Kidney capillary endothelial cell (primary cell): ENCODE measurements at regions not wholly inside any gene's neighbourhood (a gene's known extent, or its start where the extent isn't known, plus 50 kb on each side); places are given as distances from the start of the nearest gene placed in this dataset.
"Not testable (repeated sequence)": the region's sequence is repeated elsewhere in the genome, so short reads cannot be mapped to it uniquely, and the experiment has no call there.

Experiments used
- DNase-seq: peaks from one replicate; pipeline ENCODE4 v3.0.0-alpha.2; 2018; ENCODE audit warnings: low spot score

GRCh38 chr17:13135506-13135905 lies 117.7 kb upstream of the ELAC2 start:
- DNase-seq: no peak

DNA sequence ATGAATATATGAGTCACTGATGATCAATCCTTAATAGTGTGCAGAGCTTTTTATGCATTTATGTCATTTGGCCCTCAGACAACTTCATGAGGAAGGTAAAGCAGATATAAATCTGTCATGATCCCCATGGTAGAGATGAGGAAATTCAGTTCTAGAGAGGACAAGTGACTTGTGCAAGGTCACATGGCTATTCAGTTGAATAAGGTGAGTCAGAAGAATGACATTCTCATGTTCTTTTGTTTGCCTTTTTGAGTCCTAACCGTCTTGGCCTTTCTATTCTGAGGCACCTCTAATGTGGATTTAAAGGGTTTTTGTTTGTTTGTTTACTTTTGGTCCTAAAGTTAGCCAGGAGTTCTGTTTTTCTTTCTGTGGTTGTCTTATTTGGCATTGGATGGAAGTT lies 116.2 kb upstream of the ELAC2 start:
- no peak for DNase-seq

GRCh38 chr17:13131225-13131624 lies 113.4 kb upstream of the ELAC2 start:
- no peak for DNase-seq

- no peak for DNase-seq
Measured at GRCh38 chr17:13129356-13129755, 111.5 kb upstream of the ELAC2 start.

GRCh38 chr17:13128676-13129075 lies 110.8 kb upstream of the ELAC2 start:
- no peak for DNase-seq

DNA sequence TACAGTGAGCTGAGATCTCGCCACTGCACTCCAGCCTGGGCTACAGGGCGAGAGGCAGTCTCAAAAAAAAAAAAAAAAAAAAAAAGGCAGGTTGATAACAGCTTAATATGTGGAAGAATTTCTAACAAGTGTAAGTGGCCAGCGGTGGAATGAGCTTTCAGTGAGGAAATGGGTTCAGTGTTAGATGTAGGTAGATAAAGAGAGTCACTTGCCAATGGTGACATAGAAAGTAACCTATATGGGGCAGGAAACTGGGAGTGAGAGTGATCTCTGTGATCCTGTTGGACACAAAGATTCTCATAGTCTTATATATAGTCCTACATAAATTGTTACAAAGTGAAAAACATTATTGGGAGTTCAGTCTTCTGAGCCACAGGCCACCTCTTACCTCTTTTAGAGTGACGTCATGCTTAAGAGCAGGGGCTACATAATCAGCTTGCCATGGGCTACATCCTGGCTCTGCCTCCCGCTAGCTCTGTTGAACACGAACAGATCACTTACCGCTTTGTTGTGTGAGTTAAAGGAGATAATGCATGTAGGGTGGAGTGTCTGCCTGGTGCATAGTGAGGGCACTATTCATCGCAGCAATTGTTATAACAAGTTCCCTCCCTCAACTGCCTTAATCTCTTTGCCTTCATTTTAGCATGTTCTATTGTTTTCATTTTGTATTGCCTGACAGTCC lies 110.2 kb upstream of the ELAC2 start:
- no peak for DNase-seq

DNA sequence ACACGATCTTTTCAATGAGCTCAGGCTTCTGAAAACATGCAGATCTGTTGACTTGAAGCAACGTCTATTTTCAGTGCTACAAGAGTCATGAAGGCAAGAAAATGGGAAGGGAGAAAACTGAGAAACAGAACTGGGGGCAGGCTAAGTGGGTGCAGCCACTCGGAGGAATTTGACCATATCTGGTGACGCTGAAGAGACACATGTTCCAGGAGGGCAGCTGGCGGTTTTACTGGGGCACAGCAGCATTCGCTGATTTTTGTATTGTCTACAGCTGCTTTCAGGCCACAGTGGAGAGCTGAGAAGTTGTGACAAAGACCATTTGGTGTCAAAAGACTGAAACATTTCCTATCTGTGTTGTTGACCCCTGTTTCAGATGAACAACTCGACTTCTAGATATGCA lies 103.0 kb upstream of the ELAC2 start:
- DNase-seq: no peak

DNA sequence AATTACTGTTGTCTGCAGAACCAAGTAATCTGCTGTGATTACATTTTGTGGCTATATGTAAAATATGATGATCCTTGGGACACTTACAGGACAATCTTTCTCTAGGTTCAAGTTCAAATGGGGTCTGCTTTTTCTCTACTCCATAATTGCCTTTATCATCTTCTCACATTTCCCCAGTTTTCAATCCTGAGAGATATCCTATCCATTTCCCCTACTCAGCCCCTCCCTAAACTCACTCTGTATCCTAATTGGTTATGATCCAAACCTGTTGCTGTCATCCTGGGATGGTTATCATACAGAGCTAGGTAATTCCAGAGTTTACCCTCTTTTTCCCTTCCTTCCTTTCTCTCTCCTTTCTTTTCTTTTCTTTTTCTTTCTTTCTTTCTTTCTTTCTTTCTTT lies 100.5 kb upstream of the ELAC2 start:
- DNase-seq: no peak

GRCh38 chr17:13117616-13118015 lies 99.8 kb upstream of the ELAC2 start:
- no peak for DNase-seq

- DNase-seq: peak; percentile 40
Measured at GRCh38 chr17:13114601-13115031, 96.8 kb upstream of the ELAC2 start.

DNA sequence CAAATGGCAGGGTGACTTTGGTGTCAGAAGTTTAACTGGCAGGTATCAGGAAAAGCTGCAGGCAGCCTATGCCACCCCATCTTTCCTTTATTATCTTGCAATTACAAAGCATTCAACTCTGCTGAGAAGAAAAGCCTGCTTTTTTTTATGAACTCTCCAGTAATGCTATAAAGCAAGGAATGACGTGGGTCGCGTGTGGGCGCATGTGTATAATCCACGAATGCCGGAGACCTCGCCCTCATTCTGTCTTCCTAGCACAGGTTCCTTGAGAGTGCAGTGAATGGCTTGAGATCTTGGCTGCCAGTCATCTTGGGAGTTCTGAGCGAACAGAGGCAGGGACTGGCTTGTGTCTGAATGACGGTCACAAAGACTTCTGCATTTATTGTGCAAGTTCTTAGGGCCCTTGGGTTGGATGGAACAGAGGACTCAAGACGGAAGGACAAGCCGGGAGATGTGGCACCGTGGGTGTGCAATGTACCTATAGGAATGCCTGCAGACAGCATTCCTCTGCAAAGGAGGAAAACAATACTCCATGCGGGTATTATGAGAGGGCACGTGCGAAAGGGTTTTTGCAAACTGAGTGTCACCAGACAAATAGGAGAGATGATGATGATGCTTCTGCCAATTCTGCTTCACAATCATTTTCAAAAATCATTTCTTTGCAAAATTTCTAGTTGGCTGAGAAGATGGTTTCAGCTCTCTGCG lies 96.1 kb upstream of the ELAC2 start:
- no peak for DNase-seq

DNA sequence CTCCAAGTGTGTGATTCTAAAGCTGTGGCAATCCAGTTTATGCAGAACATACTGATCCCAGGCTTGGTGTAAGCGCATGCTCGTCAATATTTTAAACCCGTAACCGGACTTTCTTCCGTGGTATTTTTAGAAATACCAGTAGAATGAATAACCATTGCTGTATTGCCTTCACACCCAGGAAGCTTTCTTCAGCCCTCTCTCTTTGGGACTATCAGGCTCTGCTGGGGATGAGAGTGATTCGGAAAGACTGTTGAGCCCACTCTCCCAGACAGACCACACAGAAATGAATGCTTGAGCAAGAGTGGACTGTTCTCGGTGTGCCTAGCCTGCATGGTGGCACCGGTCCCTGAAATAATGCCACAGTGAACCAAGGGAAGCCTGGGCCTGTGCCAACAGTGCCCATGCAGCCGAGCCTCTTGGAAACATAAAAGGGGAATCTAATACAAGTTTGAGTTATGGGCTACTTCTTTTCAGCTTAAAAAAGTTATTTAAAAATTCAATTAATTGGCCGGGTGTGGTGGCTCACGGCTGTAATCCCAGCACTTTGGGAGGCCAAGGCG lies 89.9 kb upstream of the ELAC2 start:
- no peak for DNase-seq

- no peak for DNase-seq
Measured at GRCh38 chr17:13106171-13106570, 88.3 kb upstream of the ELAC2 start.

- DNase-seq: no peak
Measured at GRCh38 chr17:13104576-13104975, 86.7 kb upstream of the ELAC2 start.

GRCh38 chr17:13102477-13102876 lies 84.7 kb upstream of the ELAC2 start:
- no peak for DNase-seq

- no peak for DNase-seq
Measured at GRCh38 chr17:13099926-13100325, 82.1 kb upstream of the ELAC2 start.

GRCh38 chr17:13099089-13099735 lies 81.4 kb upstream of the ELAC2 start:
- DNase-seq: no peak

GRCh38 chr17:13096291-13096690 lies 78.5 kb upstream of the ELAC2 start:
- DNase-seq: no peak

GRCh38 chr17:13092010-13092409 lies 74.2 kb upstream of the ELAC2 start:
- DNase-seq: not testable (repeated sequence)

GRCh38 chr17:13088666-13089065 lies 70.8 kb upstream of the ELAC2 start:
- DNase-seq: no peak

DNA sequence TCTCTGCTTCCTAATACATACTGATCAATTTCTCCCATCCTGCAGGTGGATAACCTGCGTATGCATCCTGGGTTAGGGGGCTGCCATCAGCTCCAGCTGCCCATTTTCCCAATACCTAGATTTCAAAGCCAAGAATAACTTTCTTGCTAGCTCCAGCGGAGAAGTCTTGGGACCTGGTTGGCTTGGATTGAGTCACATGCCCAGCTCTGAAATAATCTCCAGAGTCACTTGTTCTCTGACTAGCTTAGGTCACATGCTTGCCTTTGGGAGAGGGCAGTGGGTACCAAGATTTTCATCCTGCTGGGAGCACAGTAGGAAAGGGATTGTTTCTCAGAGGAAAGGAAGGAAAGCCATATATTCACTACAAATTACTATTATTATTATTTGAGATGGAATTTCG lies 70.0 kb upstream of the ELAC2 start:
- DNase-seq: no peak

GRCh38 chr17:13086142-13086769 lies 68.4 kb upstream of the ELAC2 start:
- no peak for DNase-seq

- DNase-seq: no peak
Measured at GRCh38 chr17:13085578-13085977, 67.8 kb upstream of the ELAC2 start.
